Activated CD8-positive, alpha-beta memory T cell treated with anti-CD3 and anti-CD28 coated beads for 4 hours (primary cell): ENCODE measurements at regions not wholly inside any gene's neighbourhood (a gene's known extent, or its start where the extent isn't known, plus 50 kb on each side); places are given as distances from the start of the nearest gene placed in this dataset.
"Not testable (repeated sequence)": the region's sequence is repeated elsewhere in the genome, so short reads cannot be mapped to it uniquely, and the experiment has no call there.

Source experiments
- DNase-seq, 2 donors: peaks; one replicate each; pipeline ENCODE4 v3.0.0-alpha.2; 2020; ENCODE audit warnings: low read depth in 2 of 2

GRCh38 chr7:6882321-6882721, 56.2 kb upstream of the CCZ1B start:
- DNase-seq: not testable (repeated sequence)

- not testable (repeated sequence) for DNase-seq
These were observed 57.7 kb upstream of the CCZ1B start for GRCh38 chr7:6883756-6884155.

- DNase-seq: no peak
These were observed 60.1 kb upstream of the CCZ1B start for GRCh38 chr7:6886198-6886597.

GRCh38 chr7:6888267-6889045, 62.4 kb upstream of the CCZ1B start:
- DNase-seq: not testable (repeated sequence)

GRCh38 chr7:6889252-6889812, 63.3 kb upstream of the CCZ1B start:
- DNase-seq: no peak

GRCh38 chr7:6902097-6902518, 76.0 kb upstream of the CCZ1B start:
- not testable (repeated sequence) for DNase-seq

GRCh38 chr7:6903289-6903688, 77.2 kb upstream of the CCZ1B start:
- not testable (repeated sequence) for DNase-seq

- not testable (repeated sequence) for DNase-seq
These were observed 77.7 kb upstream of the CCZ1B start for GRCh38 chr7:6903792-6904191.

- no peak for DNase-seq
These were observed 91.2 kb upstream of the CCZ1B start for GRCh38 chr7:6917258-6917657.

- not testable (repeated sequence) for DNase-seq
These were observed 93.1 kb upstream of the CCZ1B start for GRCh38 chr7:6919169-6919568.

- not testable (repeated sequence) for DNase-seq
These were observed 98.4 kb upstream of the CCZ1B start for GRCh38 chr7:6924523-6924922.

GRCh38 chr7:6926193-6927174, 100.4 kb upstream of the CCZ1B start:
- DNase-seq: not testable (repeated sequence)

- not testable (repeated sequence) for DNase-seq
These were observed 101.6 kb upstream of the CCZ1B start for GRCh38 chr7:6927643-6928042.

- not testable (repeated sequence) for DNase-seq
These were observed 103.5 kb upstream of the CCZ1B start for GRCh38 chr7:6929588-6929987.

- DNase-seq: not testable (repeated sequence)
These were observed 104.1 kb upstream of the CCZ1B start for GRCh38 chr7:6930081-6930635.

GRCh38 chr7:6930787-6931186, 104.7 kb upstream of the CCZ1B start:
- not testable (repeated sequence) for DNase-seq

GRCh38 chr7:6931456-6931855, 105.4 kb upstream of the CCZ1B start:
- DNase-seq: not testable (repeated sequence)

- DNase-seq: not testable (repeated sequence)
These were observed 108.0 kb upstream of the CCZ1B start for GRCh38 chr7:6933954-6934632.

GRCh38 chr7:6934981-6935380, 108.9 kb upstream of the CCZ1B start:
- DNase-seq: no peak

GRCh38 chr7:6936626-6937025, 110.6 kb upstream of the CCZ1B start:
- not testable (repeated sequence) for DNase-seq

- DNase-seq: not testable (repeated sequence)
These were observed 111.7 kb upstream of the CCZ1B start for GRCh38 chr7:6937746-6938145.
